ENCODE measurements at regions not wholly inside any gene's neighbourhood (a gene's known extent, or its start where the extent isn't known, plus 50 kb on each side); places are given as distances from the start of the nearest gene placed in this dataset.

DNA sequence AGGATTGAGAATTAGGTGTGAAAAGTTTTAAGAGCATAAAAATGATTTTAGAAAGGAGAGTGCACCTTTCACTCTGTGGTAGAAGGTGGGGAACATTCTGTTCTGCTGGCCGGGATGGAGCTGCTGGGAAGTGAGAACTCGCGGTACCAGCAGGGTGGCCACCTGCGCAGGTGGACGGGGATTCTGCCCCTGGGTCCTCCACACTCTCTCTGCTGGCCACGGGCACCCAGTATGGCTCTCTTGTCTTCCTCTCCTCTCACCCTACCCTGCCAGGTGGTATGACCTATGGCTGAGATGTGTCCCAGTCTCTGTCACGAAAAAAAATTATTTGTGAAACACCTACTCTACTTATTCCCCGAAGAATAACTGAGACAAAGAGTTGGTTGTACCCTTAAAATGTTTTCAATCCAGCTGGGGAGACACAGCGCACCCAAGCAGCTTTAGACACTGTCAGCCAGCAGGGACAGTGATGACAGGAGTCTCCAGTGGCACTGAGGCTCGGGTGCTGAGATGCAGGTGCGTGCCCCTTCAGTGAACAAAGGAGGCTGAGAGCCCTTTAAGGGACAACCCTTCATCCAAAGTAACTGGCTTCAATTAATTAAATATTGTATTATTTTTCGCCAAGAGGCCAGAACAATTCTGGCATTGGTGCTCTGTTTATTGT lies 195.4 kb downstream of the TBXT start:
- H3K27me3 ChIP-seq, result peaks cover 5% of the 10 kb centered on the region
- no peaks in the 10 kb centered on the region for H3K79me2 ChIP-seq
- 78% methylated on average over 12 of the region's 12 CpGs for WGBS (ENCODE audit: low lambda C conversion rate, missing lambda C conversion rate)
- no peak overlapping the region for H2AFZ ChIP-seq
- H3K4me1 ChIP-seq (ENCODE audit: insufficient read depth), result no peaks in the 10 kb centered on the region
- no peak overlapping the region for H3K4me3 ChIP-seq
- no peak overlapping the region for H3K27ac ChIP-seq
- H3K4me2 ChIP-seq, result no peak overlapping the region
- H3K36me3 ChIP-seq (replicated peaks; ENCODE audit: insufficient read depth, low read depth), result no peaks in the 10 kb centered on the region
- DNase-seq (ENCODE audit: low spot score), result no peak
- H4K20me1 ChIP-seq (ENCODE audit: insufficient read depth, poor library complexity, severe bottlenecking), result no peaks in the 10 kb centered on the region
- TF ChIP-seq EZH2phosphoT487 (IDR thresholded peaks at IDR 0.05; ENCODE audit: low read depth, severe bottlenecking, unreplicated experiment) (no peak), EZH2 (IDR thresholded peaks at IDR 0.05; ENCODE audit: borderline replicate concordance) (no peak)
- TF ChIP-seq, protein P1, sequence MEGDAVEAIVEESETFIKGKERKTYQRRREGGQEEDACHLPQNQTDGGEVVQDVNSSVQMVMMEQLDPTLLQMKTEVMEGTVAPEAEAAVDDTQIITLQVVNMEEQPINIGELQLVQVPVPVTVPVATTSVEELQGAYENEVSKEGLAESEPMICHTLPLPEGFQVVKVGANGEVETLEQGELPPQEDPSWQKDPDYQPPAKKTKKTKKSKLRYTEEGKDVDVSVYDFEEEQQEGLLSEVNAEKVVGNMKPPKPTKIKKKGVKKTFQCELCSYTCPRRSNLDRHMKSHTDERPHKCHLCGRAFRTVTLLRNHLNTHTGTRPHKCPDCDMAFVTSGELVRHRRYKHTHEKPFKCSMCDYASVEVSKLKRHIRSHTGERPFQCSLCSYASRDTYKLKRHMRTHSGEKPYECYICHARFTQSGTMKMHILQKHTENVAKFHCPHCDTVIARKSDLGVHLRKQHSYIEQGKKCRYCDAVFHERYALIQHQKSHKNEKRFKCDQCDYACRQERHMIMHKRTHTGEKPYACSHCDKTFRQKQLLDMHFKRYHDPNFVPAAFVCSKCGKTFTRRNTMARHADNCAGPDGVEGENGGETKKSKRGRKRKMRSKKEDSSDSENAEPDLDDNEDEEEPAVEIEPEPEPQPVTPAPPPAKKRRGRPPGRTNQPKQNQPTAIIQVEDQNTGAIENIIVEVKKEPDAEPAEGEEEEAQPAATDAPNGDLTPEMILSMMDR (IDR thresholded peaks at IDR 0.05; ENCODE audit: poor library complexity), result no peak
- no peaks in the 10 kb centered on the region for H3K9me3 ChIP-seq (ENCODE audit: low read depth)
- no peaks in the 10 kb centered on the region for H3K9me2 ChIP-seq (replicated peaks; ENCODE audit: insufficient read depth)

DNA sequence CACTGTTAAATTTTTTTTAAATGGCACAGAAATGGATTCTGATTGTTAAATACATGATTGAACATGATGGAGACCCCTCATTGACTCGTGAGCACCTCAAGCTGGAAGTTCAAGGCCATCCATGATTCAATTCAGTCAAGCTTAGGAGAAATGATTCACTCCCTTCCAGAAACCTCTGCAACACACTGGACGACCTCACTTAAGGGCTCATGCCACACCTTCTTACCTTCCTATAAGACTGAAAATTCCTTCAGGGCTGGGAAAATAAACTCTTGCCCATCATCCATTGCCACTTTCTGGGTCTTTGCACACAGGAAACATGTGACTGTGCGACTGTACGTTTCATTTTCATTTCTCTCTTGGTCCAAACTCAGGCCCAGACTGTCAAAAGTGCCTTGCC lies 196.4 kb downstream of the TBXT start:
- Histone ChIP-seq H3K4me2 (no peak overlapping the region), H3K36me3 (replicated peaks; ENCODE audit: insufficient read depth, low read depth) (no peaks in the 10 kb centered on the region), H3K4me1 (ENCODE audit: insufficient read depth) (no peaks in the 10 kb centered on the region), H3K27ac (no peak overlapping the region), H3K4me3 (no peak overlapping the region), H4K20me1 (ENCODE audit: insufficient read depth, poor library complexity, severe bottlenecking) (no peaks in the 10 kb centered on the region), H3K27me3 (no peaks in the 10 kb centered on the region), H3K9me3 (ENCODE audit: low read depth) (no peaks in the 10 kb centered on the region), H3K9me2 (replicated peaks; ENCODE audit: insufficient read depth) (no peaks in the 10 kb centered on the region), H2AFZ (no peak overlapping the region), H3K79me2 (no peaks in the 10 kb centered on the region)
- TF ChIP-seq EZH2 (IDR thresholded peaks at IDR 0.05; ENCODE audit: borderline replicate concordance), result no peak
- TF ChIP-seq, protein P1 (IDR thresholded peaks at IDR 0.05; ENCODE audit: poor library complexity), result no peak
- no peak for TF ChIP-seq EZH2phosphoT487 (IDR thresholded peaks at IDR 0.05; ENCODE audit: low read depth, severe bottlenecking, unreplicated experiment)
- 85% methylated on average over 4 of the region's 4 CpGs for WGBS (ENCODE audit: low lambda C conversion rate, missing lambda C conversion rate)
- DNase-seq (ENCODE audit: low spot score), result no peak

DNA sequence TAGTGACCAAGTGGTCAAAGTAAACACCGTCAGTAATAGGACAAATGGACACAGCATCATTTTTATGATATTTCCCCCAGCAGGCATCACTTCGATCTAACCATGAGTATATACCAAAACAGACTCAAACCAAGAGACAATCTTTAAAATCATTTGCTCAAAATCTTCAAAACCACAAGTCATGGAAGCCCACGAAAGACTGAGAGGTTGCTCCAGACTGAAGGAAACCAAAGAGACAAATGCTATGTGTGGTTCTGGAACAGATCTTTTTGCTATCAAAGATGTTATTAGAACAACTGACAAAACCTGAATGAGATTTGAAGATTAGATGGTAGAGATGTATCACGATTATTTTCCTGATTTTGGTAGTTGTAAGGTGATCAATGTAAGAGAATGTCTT lies 197.7 kb downstream of the TBXT start:
- no peak for DNase-seq (ENCODE audit: low spot score)
- no peaks in the 10 kb centered on the region for H3K36me3 ChIP-seq (replicated peaks; ENCODE audit: insufficient read depth, low read depth)
- H4K20me1 ChIP-seq (ENCODE audit: insufficient read depth, poor library complexity, severe bottlenecking), result no peaks in the 10 kb centered on the region
- no peaks in the 10 kb centered on the region for H3K79me2 ChIP-seq
- H3K4me2 ChIP-seq, result no peak overlapping the region
- no peak overlapping the region for H2AFZ ChIP-seq
- no peaks in the 10 kb centered on the region for H3K9me3 ChIP-seq (ENCODE audit: low read depth)
- H3K9me2 ChIP-seq (replicated peaks; ENCODE audit: insufficient read depth), result no peaks in the 10 kb centered on the region
- 81% methylated on average over 4 of the region's 4 CpGs for WGBS (ENCODE audit: low lambda C conversion rate, missing lambda C conversion rate)
- no peak overlapping the region for H3K4me3 ChIP-seq
- TF ChIP-seq EZH2 (IDR thresholded peaks at IDR 0.05; ENCODE audit: borderline replicate concordance), result no peak
- TF ChIP-seq EZH2phosphoT487 (IDR thresholded peaks at IDR 0.05; ENCODE audit: low read depth, severe bottlenecking, unreplicated experiment), result no peak
- TF ChIP-seq, protein P1 (IDR thresholded peaks at IDR 0.05; ENCODE audit: poor library complexity), result no peak
- H3K4me1 ChIP-seq (ENCODE audit: insufficient read depth), result no peaks in the 10 kb centered on the region
- no peaks in the 10 kb centered on the region for H3K27me3 ChIP-seq
- no peak overlapping the region for H3K27ac ChIP-seq

Data from hepatocyte (in vitro differentiated cells).